ENCODE measurements at regions not wholly inside any gene's neighbourhood (a gene's known extent, or its start where the extent isn't known, plus 50 kb on each side); places are given as distances from the start of the nearest gene placed in this dataset.

GRCh38 chr15:29360152-29360551 lies 90.5 kb upstream of the NSMCE3 start:
- FAIRE-seq: no peak

- no peak for FAIRE-seq
These were observed 87.2 kb upstream of the NSMCE3 start for GRCh38 chr15:29356786-29357185.

- FAIRE-seq: no peak
These were observed 85.9 kb upstream of the NSMCE3 start for GRCh38 chr15:29355477-29355876.

- no peak for FAIRE-seq
These were observed 82.8 kb upstream of the NSMCE3 start for GRCh38 chr15:29352402-29352801.

- no peak for FAIRE-seq
These were observed 79.6 kb upstream of the NSMCE3 start for GRCh38 chr15:29349196-29349595.

- no peak for FAIRE-seq
These were observed 78.8 kb upstream of the NSMCE3 start for GRCh38 chr15:29348336-29348914.

GRCh38 chr15:29346998-29347397 lies 77.4 kb upstream of the NSMCE3 start:
- no peak for FAIRE-seq

GRCh38 chr15:29345549-29346525 lies 76.2 kb upstream of the NSMCE3 start:
- FAIRE-seq: no peak

GRCh38 chr15:29344474-29344873 lies 74.9 kb upstream of the NSMCE3 start:
- no peak for FAIRE-seq

GRCh38 chr15:29343229-29343628 lies 73.6 kb upstream of the NSMCE3 start:
- FAIRE-seq: no peak

- FAIRE-seq: no peak
These were observed 72.6 kb upstream of the NSMCE3 start for GRCh38 chr15:29342201-29342600.

GRCh38 chr15:29337156-29337959 lies 67.7 kb upstream of the NSMCE3 start:
- no peak for FAIRE-seq

- no peak for FAIRE-seq
These were observed 64.9 kb upstream of the NSMCE3 start for GRCh38 chr15:29334544-29334943.

GRCh38 chr15:29333261-29333660 lies 63.6 kb upstream of the NSMCE3 start:
- FAIRE-seq: no peak

GRCh38 chr15:29331669-29332068 lies 62.0 kb upstream of the NSMCE3 start:
- FAIRE-seq: no peak

GRCh38 chr15:29331071-29331470 lies 61.4 kb upstream of the NSMCE3 start:
- FAIRE-seq: no peak

GRCh38 chr15:29324746-29325145 lies 55.1 kb upstream of the NSMCE3 start:
- no peak for FAIRE-seq

GRCh38 chr15:29323557-29323956 lies 53.9 kb upstream of the NSMCE3 start:
- no peak for FAIRE-seq

GRCh38 chr15:29322415-29322814 lies 52.8 kb upstream of the NSMCE3 start:
- no peak for FAIRE-seq

- FAIRE-seq: no peak
These were observed 50.8 kb upstream of the NSMCE3 start for GRCh38 chr15:29320420-29320819.

- FAIRE-seq: no peak
These were observed 50.2 kb upstream of the NSMCE3 start for GRCh38 chr15:29319823-29320222.
